PC-9 (cell line): ENCODE measurements at regions not wholly inside any gene's neighbourhood (a gene's known extent, or its start where the extent isn't known, plus 50 kb on each side); places are given as distances from the start of the nearest gene placed in this dataset.

Experiments
- CTCF ChIP-seq: fragments of 200-600 bp; sonication (generic); conservative IDR thresholded peaks from 2 replicates; pipeline ENCODE4 v1.6.1; 2017; ENCODE audit warnings: mixed run types, antibody characterized with exemption, mild to moderate bottlenecking, moderate library complexity
- EZH2 ChIP-seq: fragments of 200-600 bp; sonication (generic); IDR thresholded peaks from 2 replicates; pipeline ENCODE4 v1.8.0; 2017; ENCODE audit warnings: antibody characterized with exemption, low read depth

GRCh38 chr3:68483041-68483440, 449.3 kb downstream of the TAFA4 start:
- TF ChIP-seq EZH2, result no peak
- TF ChIP-seq CTCF, result no peak
